ENCODE measurements at regions not wholly inside any gene's neighbourhood (a gene's known extent, or its start where the extent isn't known, plus 50 kb on each side); places are given as distances from the start of the nearest gene placed in this dataset.

DNA sequence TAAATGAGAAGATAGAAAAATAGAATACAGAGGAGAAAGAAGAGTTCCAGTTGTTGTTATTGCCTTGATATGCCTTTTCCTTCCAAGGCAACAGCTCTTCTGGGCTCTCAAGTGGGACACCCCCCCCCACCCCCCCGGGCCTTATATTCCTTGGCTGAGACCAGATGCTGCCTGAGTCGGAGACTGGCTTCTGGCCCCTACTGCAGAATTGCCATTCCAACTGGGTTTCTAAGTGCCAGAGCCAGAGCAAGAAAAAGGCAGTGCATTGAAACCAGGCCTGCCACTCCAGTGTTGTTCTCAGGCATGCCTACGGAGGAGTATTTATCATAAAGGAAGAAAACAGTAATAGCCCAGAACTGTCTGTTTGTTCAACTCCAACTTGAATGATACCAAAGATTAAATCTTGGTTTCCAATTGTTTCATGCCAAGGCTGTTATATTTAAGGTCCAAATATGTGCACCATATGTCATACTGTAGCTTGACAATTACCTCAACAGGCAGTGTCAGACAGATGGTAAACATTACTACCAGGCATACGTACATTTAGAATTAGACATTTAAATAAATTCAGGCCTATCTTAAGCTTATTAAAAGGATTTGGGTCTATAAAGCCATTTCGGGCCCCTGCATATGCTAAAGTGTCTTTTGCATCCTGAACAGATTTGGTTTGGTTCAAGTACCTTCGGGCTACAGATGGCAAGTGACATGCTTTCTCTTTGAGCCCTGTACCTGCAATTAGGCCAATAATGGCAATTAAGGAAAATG, 209.9 kb upstream of the SEMA6D start:
- Histone ChIP-seq H3K4me1 (ENCODE audit: insufficient read depth, low read length) (no peaks in the 10 kb centered on the region), H3K9ac (ENCODE audit: low read depth, low read length) (no peak overlapping the region), H3K27me3 (ENCODE audit: insufficient read depth, low read length) (no peaks in the 10 kb centered on the region), H3K27ac (ENCODE audit: low read length) (no peak overlapping the region), H3K36me3 (ENCODE audit: insufficient read depth, low read depth, low read length) (no peaks in the 10 kb centered on the region), H3K4me3 (ENCODE audit: low read length) (no peak overlapping the region), H3K9me3 (ENCODE audit: insufficient read depth, low read depth, low read length) (no peaks in the 10 kb centered on the region)

DNA sequence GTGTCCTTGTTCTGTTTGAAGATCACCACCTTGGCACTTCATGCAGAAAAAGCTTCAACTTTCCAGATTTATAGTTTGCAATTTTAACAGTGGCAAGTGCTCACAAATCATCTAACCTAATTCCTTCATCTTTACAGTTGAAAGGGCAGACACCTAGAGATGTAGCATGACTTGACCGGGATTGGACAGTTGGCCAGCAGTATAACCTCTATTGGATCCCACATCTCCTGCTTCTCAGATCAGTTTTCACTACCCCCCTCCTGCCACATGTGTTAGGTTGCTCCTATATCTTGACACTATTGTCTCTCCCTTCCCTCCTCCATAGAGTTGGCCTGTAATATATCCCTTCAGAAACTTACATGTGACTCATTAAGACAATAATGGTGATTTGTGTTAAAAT, 206.0 kb upstream of the SEMA6D start:
- Histone ChIP-seq H3K9ac (ENCODE audit: low read depth, low read length) (no peak overlapping the region), H3K27ac (ENCODE audit: low read length) (no peak overlapping the region), H3K4me1 (ENCODE audit: insufficient read depth, low read length) (no peaks in the 10 kb centered on the region), H3K4me3 (ENCODE audit: low read length) (no peak overlapping the region), H3K36me3 (ENCODE audit: insufficient read depth, low read depth, low read length) (no peaks in the 10 kb centered on the region), H3K27me3 (ENCODE audit: insufficient read depth, low read length) (no peaks in the 10 kb centered on the region), H3K9me3 (ENCODE audit: insufficient read depth, low read depth, low read length) (no peaks in the 10 kb centered on the region)

DNA sequence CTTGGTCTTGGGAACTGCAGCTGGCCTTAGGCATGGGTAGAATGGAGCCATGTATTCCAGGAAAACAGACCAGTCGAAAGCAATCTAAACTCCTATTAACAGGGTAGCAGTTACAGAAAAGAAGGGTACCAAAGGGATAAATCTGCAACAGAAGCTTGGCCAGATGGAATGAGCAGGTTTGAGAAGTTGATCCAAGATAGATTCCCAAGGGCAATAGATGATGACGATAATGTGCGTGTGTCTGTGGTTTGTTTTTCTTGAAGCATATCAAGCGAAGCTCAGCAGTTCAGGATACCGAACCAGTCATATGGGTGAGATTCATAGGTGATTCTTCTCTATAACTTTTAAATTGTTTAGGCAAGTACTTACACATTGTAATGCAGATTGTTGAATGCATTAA, 203.8 kb upstream of the SEMA6D start:
- no peaks in the 10 kb centered on the region for H3K36me3 ChIP-seq (ENCODE audit: insufficient read depth, low read depth, low read length)
- no peaks in the 10 kb centered on the region for H3K27me3 ChIP-seq (ENCODE audit: insufficient read depth, low read length)
- no peak overlapping the region for H3K9ac ChIP-seq (ENCODE audit: low read depth, low read length)
- H3K4me3 ChIP-seq (ENCODE audit: low read length), result no peak overlapping the region
- H3K9me3 ChIP-seq (ENCODE audit: insufficient read depth, low read depth, low read length), result no peaks in the 10 kb centered on the region
- no peaks in the 10 kb centered on the region for H3K4me1 ChIP-seq (ENCODE audit: insufficient read depth, low read length)
- H3K27ac ChIP-seq (ENCODE audit: low read length), result no peak overlapping the region

DNA sequence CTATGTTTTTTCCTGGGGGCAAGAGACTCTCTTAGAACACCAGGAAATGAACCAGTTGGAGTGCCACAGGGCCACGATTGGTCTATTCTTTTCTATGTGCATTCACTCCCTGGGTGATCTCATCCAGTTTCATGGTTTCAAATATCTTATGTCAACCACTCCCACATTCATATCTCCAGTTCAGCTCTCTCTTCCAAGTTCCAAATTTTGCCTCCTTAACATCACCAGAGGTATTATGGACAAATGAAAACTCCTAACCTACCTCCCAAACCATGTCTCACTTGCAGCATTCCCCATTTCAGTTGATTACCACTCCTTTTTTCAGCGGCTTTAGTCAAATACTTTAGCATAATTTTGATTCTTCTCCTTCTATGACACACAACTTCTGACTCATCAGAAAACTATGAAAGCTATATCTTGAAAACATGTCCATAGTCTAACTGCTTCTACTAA, 203.1 kb upstream of the SEMA6D start:
- Histone ChIP-seq H3K9me3 (ENCODE audit: insufficient read depth, low read depth, low read length) (no peaks in the 10 kb centered on the region), H3K4me3 (ENCODE audit: low read length) (no peak overlapping the region), H3K9ac (ENCODE audit: low read depth, low read length) (no peak overlapping the region), H3K27me3 (ENCODE audit: insufficient read depth, low read length) (no peaks in the 10 kb centered on the region), H3K27ac (ENCODE audit: low read length) (no peak overlapping the region), H3K36me3 (ENCODE audit: insufficient read depth, low read depth, low read length) (no peaks in the 10 kb centered on the region), H3K4me1 (ENCODE audit: insufficient read depth, low read length) (no peaks in the 10 kb centered on the region)

DNA sequence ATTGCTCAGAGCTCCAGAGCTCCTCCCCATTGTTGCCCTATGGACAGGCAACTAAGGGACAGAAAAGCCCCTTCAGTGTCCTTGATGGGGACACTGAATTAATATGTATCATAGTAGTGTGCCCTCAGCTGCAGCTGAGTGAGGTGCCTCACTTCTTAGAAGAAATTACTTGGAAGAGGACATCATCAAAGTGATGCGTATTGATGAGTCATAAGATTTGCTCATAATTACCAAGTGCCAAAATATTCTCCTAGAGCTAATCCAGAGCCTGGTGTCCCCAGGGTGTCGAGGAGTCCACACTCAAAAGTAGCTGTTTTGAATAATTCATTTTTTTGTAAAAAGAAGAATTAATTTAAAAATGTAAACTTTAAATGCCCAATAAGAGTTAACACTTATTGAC, 200.7 kb upstream of the SEMA6D start:
- H3K36me3 ChIP-seq (ENCODE audit: insufficient read depth, low read depth, low read length), result no peaks in the 10 kb centered on the region
- no peak overlapping the region for H3K27ac ChIP-seq (ENCODE audit: low read length)
- H3K4me3 ChIP-seq (ENCODE audit: low read length), result no peak overlapping the region
- no peaks in the 10 kb centered on the region for H3K9me3 ChIP-seq (ENCODE audit: insufficient read depth, low read depth, low read length)
- H3K9ac ChIP-seq (ENCODE audit: low read depth, low read length), result no peak overlapping the region
- no peaks in the 10 kb centered on the region for H3K27me3 ChIP-seq (ENCODE audit: insufficient read depth, low read length)
- no peaks in the 10 kb centered on the region for H3K4me1 ChIP-seq (ENCODE audit: insufficient read depth, low read length)

DNA sequence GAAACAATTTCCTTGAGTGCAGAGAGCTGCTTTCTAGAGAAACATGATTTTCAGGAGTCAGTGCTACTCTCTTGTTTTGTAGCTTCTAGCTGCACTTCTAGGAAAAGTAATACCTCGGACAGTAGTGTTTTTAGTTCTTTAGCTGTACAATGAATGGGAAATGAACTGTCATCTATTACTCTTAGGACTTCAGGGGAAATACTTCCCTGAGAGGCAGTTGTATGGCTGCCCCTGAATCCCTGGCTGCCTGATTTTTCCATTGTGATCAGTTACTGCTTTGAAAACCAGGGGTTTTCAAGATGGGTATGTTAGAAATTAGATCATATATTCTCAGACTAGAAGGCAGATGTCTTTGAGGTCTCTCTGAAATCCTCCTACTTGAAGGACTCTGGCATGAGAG, 200.3 kb upstream of the SEMA6D start:
- Histone ChIP-seq H3K27ac (ENCODE audit: low read length) (no peak overlapping the region), H3K9ac (ENCODE audit: low read depth, low read length) (no peak overlapping the region), H3K27me3 (ENCODE audit: insufficient read depth, low read length) (no peaks in the 10 kb centered on the region), H3K4me3 (ENCODE audit: low read length) (no peak overlapping the region), H3K9me3 (ENCODE audit: insufficient read depth, low read depth, low read length) (no peaks in the 10 kb centered on the region), H3K4me1 (ENCODE audit: insufficient read depth, low read length) (no peaks in the 10 kb centered on the region), H3K36me3 (ENCODE audit: insufficient read depth, low read depth, low read length) (no peaks in the 10 kb centered on the region)

DNA sequence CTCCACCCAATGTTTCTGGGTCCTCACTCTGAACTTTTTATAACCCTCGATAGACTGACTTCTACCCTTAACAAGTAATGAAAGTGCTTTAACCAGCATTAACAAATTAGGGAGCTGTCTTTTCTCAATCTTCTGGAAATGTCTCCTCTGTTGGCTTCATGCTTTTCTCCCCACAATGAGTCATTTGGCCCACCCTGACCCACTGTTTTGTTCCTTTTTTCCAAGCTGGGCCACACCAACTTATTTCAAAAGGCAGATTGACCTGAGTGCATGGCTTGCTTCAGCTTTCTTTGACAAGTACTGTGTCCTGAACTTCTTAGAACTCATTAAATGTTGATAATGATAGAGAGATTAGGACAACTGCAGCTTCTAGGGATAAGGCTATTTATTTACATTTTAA, 199.6 kb upstream of the SEMA6D start:
- no peaks in the 10 kb centered on the region for H3K9me3 ChIP-seq (ENCODE audit: insufficient read depth, low read depth, low read length)
- no peak overlapping the region for H3K9ac ChIP-seq (ENCODE audit: low read depth, low read length)
- no peak overlapping the region for H3K27ac ChIP-seq (ENCODE audit: low read length)
- H3K4me1 ChIP-seq (ENCODE audit: insufficient read depth, low read length), result no peaks in the 10 kb centered on the region
- no peaks in the 10 kb centered on the region for H3K36me3 ChIP-seq (ENCODE audit: insufficient read depth, low read depth, low read length)
- no peaks in the 10 kb centered on the region for H3K27me3 ChIP-seq (ENCODE audit: insufficient read depth, low read length)
- no peak overlapping the region for H3K4me3 ChIP-seq (ENCODE audit: low read length)

DNA sequence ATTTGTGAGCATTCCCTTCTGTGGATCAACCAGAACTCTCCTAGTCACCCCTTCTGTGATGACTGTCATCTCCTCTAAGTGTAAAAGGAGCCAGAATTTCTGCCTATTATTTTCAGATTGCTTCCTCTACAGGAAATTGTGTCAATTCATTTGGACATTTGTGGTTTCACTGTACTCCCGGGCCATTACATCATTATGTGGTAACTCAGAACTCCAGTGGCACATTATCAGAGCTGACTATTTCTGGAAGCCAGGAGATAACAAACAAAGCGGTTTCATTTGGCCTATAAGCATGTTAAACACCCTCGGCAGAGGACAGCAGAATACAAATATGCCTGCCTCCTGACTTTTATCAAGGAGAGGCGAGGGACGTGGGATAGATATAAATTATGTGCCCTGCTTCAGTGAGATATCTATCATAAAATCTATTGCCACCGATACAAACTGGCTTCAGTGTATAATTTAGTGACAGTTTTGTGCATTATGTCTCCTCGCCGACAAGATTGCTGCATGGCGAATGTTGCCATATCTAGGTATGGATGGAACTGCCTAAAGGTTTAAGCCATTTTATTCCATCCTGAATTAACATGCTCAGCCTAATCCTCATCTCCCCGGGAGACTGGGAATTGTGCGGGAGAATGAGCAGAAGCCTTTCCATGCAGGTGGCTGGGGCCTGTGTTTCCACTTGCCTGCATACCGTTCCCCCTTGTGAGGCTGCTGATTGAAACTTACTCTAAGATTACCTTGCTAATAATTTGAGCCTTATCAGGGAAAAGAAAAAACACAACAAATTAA, 193.4 kb upstream of the SEMA6D start:
- Histone ChIP-seq H3K4me1 (ENCODE audit: insufficient read depth, low read length) (no peaks in the 10 kb centered on the region), H3K4me3 (ENCODE audit: low read length) (no peak overlapping the region), H3K36me3 (ENCODE audit: insufficient read depth, low read depth, low read length) (no peaks in the 10 kb centered on the region), H3K9ac (ENCODE audit: low read depth, low read length) (no peak overlapping the region), H3K27ac (ENCODE audit: low read length) (no peak overlapping the region), H3K9me3 (ENCODE audit: insufficient read depth, low read depth, low read length) (no peaks in the 10 kb centered on the region), H3K27me3 (ENCODE audit: insufficient read depth, low read length) (no peaks in the 10 kb centered on the region)

DNA sequence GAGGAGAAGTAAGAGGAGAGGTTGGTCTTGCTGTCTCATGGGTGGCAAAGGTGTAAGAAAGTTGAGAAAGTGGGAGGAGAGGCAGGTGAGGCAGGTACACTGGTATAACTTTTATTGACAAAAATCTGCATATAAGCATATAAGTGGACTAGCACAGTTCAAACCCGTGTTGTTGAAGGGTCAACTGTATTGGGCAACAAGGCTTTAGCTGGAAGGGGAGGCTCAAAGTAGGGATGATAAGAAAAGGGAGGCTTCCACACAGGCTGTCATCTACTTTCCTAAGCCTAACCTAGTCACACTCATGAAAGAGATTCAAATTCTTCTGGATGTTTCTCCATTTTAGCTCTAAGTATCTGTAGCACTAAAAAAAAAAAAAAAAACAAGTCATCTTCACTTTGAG, 188.1 kb upstream of the SEMA6D start:
- Histone ChIP-seq H3K36me3 (ENCODE audit: insufficient read depth, low read depth, low read length) (no peaks in the 10 kb centered on the region), H3K4me3 (ENCODE audit: low read length) (no peak overlapping the region), H3K27ac (ENCODE audit: low read length) (no peak overlapping the region), H3K4me1 (ENCODE audit: insufficient read depth, low read length) (no peaks in the 10 kb centered on the region), H3K9me3 (ENCODE audit: insufficient read depth, low read depth, low read length) (no peaks in the 10 kb centered on the region), H3K9ac (ENCODE audit: low read depth, low read length) (no peak overlapping the region), H3K27me3 (ENCODE audit: insufficient read depth, low read length) (no peaks in the 10 kb centered on the region)

DNA sequence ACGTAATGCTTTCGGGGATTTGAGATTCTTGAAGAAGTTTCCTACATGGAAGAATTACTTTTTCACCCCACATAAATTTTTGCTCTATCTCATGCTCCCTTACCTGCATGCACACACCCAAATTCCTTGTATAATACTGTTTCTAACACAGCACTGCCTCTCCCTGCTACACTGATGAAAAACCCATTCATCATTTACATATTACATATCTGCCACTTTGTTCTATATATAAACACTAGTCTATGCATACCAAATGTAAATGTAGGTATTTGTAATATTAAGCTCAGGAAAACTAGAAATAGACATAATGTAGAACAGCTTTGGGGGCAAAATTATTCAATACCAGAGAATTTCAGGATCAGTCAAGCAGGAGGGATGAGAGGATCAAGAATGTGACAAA, 182.6 kb upstream of the SEMA6D start:
- no peaks in the 10 kb centered on the region for H3K9me3 ChIP-seq (ENCODE audit: insufficient read depth, low read depth, low read length)
- no peaks in the 10 kb centered on the region for H3K36me3 ChIP-seq (ENCODE audit: insufficient read depth, low read depth, low read length)
- H3K27me3 ChIP-seq (ENCODE audit: insufficient read depth, low read length), result no peaks in the 10 kb centered on the region
- H3K4me1 ChIP-seq (ENCODE audit: insufficient read depth, low read length), result no peaks in the 10 kb centered on the region
- H3K27ac ChIP-seq (ENCODE audit: low read length), result no peak overlapping the region
- no peak overlapping the region for H3K9ac ChIP-seq (ENCODE audit: low read depth, low read length)
- no peak overlapping the region for H3K4me3 ChIP-seq (ENCODE audit: low read length)

DNA sequence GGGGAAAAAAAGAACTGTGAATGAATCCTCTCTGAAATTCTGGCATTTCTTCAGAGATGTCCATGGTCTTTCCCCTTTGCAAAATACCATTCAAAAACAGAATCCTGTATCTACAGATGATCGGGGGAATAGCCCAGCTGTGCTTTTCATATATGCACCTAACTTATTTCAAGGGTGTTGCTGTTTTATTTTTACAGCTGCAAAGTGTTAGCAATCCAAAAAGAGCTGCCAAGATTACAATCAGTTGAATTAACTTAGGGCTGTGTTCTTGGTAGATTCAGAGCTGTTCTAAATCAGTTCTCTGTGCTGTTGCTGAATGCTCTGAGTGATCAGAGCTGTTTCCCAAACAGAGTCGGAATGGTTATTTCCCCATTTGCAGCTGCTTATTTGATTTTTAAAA, 175.7 kb upstream of the SEMA6D start:
- Histone ChIP-seq H3K36me3 (ENCODE audit: insufficient read depth, low read depth, low read length) (no peaks in the 10 kb centered on the region), H3K4me1 (ENCODE audit: insufficient read depth, low read length) (no peaks in the 10 kb centered on the region), H3K9me3 (ENCODE audit: insufficient read depth, low read depth, low read length) (no peaks in the 10 kb centered on the region), H3K9ac (ENCODE audit: low read depth, low read length) (no peak overlapping the region), H3K27me3 (ENCODE audit: insufficient read depth, low read length) (no peaks in the 10 kb centered on the region), H3K4me3 (ENCODE audit: low read length) (no peak overlapping the region), H3K27ac (ENCODE audit: low read length) (no peak overlapping the region)

DNA sequence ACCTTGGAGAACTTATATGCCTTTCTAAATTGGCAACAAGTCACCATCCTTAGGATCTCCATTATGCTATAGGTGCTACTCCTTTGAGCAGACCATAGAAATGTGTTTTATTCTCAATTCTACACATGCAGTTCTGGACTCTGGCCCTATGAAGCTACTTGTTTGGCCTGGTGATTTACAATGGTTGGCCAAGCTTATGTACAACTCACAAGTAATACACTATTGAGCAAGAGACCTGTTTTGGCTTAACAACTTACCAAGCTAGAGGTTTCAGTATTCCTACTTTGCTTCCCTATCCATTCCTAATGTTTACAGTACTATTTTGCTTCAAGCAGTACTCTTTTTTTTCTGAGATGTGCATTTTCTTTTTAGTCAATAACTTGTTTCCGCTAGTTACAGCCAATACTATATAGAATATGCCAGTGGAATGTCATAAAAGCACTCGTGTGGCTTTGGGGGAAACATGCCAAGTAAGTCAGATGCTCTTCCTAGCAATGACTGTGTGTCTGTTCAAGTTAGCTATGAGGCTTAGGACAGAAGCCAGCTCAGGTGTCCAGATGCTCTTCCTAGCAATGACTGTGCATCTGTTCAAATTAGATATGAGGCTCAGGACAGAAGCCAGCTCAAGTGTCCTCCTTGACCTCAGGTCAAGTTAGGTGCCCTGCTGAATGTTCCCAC, 174.9 kb upstream of the SEMA6D start:
- Histone ChIP-seq H3K9ac (ENCODE audit: low read depth, low read length) (no peak overlapping the region), H3K4me3 (ENCODE audit: low read length) (no peak overlapping the region), H3K9me3 (ENCODE audit: insufficient read depth, low read depth, low read length) (no peaks in the 10 kb centered on the region), H3K4me1 (ENCODE audit: insufficient read depth, low read length) (no peaks in the 10 kb centered on the region), H3K27ac (ENCODE audit: low read length) (no peak overlapping the region), H3K27me3 (ENCODE audit: insufficient read depth, low read length) (no peaks in the 10 kb centered on the region), H3K36me3 (ENCODE audit: insufficient read depth, low read depth, low read length) (no peaks in the 10 kb centered on the region)

All from iPS-20b (cell line).